ENCODE measurements at regions not wholly inside any gene's neighbourhood (a gene's known extent, or its start where the extent isn't known, plus 50 kb on each side); places are given as distances from the start of the nearest gene placed in this dataset.

DNA sequence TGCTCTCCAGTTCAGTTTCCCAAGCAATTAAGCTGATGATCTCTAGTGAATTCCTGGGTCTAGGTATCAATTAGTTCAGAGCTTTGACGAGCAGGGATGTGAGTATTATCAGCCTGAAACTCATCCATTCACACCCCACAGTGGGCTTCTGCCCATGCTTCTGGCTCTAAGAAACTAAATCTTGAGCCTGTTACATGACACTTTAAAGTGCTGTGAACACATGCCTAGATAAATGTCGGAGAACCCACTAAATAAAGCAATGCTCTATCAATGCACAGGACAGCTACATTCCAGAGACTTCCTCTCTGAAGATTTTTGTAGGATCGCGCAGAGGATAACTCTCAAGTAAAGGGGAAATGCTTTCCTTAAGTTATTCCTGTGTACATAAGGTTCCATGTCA, 356.5 kb upstream of the TNP1 start:
- no peak for DNase-seq

DNA sequence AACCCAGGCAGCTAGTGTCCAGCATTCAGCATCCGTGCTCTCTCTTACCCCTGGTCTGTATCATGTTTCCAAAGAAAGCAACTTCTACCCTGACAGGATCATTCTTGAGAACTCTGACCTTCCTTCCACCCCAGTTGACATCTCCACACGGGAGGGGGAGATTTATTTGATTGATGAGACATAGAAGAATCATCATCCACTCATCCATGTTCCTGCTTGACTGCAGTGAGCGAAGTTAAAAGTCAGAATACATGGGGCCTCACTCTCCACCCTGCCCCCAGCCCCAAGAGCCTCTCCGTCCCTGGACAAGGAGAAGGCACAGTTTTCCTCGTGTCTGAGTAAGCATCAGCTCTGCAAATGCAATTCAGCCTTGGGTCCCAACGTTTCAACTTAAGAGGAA, 356.0 kb upstream of the TNP1 start:
- DNase-seq = no peak

DNA sequence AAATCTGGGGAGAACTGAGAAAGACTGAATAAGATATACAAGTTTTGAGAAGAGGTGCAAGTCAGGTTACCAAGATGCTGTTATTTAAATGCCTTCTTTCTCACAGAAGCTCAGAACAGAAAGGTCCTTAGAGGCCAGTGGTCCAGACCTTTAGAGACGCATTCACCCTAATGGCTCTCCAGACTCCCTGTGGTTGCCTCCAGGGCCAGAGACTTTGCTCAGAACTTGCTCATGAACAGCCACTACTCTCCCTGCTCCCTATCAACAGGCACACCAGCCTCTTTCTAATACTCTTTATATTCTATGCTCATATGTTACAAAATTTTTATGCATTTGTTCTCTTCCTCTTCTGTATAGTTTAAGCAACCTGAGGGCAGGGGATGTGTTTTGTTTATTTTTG, 349.0 kb upstream of the TNP1 start:
- DNase-seq = no peak

DNA sequence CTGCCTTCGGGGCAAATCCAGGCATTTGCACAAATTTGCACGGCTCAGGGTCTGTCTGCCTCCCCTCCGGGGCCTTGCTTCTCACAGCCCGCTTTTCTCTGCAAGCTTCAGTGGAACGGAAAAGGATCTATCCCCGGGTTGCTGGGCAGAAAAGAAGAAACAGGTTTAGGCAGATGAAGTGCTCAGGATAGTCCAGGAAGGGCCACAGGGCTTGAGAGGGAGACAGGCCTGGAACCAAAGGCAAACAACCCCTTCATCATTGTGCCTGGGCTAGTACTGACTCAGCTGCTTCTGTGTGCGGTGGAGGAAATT, 347.8 kb upstream of the TNP1 start:
- no peak for DNase-seq

DNA sequence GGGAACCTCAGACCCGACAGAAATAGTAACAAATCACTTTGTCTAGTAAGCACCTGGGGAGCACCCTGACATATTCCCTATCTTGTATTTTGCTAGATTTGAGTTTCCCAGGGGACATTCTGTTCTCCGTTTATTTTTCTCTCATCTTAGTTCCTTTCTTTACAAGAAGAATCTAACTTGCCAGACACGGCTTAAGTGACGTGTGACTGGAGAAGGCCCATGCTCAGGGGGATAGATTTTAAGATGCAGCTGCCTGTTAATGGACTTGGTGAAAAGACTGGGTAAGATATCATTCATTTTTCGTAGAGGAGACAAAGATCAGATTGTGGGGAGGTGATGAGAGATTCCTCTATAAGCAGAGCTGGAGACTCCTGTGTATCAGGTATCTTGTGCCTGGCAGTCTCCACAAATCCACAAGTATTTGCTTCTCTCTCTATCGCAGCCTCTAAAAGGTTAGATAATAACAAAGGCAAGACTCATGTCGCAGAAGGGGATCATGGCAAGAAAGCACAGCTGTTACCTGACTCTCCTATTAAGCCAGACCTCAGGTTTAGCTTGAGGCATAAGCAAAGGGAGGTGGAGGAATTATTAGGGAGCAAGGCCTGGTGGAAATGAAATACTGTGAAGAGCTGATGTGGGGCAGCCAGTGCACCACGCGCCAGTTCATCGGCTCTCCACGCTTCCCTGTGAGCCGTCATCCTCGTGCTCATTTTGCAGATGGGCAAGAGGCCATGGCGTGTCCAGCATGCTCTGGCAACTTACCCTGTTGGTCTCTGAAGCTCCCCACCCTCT, 347.2 kb upstream of the TNP1 start:
- DNase-seq = no peak

DNA sequence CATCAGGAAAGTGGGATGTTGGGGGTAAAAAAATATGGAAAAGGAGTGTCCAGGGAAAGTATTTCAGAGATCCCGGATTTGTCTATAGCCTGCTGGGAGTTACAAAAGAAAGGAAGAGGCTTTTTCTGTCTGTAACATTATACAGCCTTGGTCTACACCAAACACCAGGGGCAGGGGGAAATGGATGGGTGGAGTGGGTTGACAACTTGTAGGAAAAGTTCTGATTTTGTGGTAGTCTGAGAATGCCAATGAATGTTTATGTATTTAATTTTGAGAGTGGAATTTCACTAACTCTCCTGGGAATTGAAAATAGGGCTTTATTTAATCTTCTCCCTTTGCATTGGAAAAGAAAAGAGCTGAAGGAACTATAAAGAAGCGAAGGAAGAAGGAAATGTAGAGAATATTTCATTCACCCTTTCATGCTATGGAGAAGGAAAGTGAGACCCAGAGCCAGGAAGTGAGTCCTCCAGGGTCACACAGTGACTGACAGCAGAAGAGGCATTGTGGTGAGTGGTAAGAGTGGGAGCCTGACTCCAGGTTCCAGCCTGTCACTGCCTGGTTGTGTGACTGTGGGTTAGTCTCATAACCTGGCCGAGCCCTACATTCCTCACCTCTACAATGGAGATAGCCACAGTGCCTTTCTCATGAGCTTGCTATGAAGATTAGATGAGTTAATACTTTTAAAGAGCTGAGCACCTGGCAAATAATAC, 346.3 kb upstream of the TNP1 start:
- DNase-seq = no peak

DNA sequence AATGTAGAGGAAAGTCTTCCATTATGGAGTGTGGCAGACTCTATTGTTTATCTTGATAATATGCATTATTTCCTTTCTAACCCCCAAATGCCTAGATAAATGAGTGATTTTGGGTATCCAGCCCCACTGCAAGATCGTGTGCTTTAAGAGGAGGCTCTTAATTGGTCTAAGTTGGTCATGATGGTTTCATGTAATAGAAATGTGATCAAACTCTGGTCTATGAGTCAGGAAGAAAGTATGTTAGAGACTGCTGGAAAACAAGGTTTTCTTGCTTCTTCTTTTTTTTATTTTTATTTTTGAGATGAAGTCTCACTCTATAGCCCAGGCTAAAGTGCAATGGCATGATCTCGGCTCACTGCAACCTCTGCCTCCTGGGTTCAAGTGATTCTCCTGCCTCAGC, 344.5 kb upstream of the TNP1 start:
- no peak for DNase-seq

DNA sequence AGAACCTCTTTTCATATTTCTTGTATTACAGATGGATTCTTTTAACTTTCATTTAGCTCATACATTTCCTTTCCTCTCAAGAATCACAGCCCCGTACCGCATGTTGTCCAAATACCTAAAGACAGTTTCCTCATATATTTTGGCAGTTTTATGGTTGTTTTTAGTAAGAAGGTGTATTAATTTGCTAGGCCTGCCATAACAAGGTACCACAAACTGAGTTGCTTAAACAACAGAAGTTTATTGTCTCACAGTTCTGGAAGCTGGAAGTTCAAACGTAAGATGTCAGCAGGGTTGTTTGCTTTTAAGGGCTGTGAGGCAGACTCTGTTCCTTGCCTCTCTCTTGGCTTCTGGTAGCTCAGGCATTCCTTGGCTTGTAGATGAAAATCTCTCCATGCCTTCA, 343.2 kb upstream of the TNP1 start:
- DNase-seq = no peak

DNA sequence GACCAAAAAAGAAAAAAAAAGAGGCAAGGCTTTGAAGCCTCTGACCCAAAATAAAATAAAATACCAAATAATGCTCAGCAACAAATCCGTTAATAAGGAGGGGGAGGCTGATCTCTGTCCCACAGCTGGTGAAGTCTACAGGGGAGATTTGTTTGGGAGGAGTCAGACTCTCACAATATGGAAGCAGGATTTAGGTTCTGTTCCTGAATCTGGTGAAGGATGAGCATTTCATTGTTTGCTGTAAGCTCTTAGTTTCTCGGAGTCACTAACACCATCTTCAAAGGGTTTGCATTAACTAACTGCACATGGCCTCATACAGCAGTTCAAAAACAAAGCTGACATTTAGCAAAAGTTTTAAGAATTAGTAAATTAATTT, 339.4 kb upstream of the TNP1 start:
- no peak for DNase-seq

DNA sequence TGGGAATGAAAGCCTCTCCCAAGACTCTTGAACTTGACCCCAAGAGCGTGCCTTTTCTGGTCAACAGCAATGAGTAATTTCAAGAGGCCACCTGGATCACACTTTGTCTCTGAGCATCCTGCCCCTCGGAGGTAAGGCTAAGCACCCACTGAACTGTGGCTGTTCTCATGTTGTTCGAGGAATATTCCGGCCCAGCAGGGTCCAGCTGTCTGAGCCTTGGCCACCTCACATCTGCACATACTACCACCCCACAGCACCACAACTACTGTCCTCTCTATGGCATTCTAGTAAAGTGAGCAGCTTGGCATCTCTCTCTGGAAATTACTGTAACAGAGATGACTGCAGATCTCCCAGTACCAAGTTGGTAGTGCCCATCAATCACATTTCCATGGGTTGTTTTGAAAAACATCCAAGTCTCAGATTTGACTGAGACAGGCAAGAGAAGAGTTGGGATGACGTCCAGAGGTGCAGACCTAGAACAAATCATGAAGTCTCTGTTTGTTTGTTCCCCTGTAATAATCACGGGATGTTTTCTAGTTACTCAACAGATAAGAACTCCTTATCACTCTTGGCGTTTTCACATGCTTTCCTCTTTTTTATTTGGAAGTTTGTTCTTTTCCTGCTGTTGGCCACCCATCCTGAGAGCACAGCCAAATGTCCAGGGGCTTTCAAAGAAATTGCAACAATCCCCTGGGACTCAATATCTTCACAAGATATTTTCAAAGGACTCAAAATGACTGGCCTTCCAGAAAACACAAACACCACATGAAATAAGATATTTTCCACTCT, 336.0 kb upstream of the TNP1 start:
- no peak for DNase-seq

DNA sequence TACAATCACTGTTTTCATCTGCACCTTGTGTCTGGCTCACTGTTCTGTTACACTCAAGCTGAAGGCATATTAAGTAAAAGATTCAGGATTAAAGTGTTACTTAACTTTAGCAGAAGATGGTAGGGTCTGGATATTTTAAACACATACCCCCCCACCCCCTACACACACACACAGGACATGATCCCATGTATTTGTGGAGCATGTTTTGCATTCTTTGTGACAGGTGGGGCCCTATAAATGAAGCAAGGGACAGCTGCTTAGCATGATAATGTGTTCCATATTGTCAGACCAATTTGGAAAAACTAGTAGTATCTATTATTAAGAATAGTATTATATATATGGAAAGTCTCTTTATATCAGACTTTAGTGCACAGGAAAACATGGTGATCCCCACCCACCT, 335.2 kb upstream of the TNP1 start:
- no peak for DNase-seq

DNA sequence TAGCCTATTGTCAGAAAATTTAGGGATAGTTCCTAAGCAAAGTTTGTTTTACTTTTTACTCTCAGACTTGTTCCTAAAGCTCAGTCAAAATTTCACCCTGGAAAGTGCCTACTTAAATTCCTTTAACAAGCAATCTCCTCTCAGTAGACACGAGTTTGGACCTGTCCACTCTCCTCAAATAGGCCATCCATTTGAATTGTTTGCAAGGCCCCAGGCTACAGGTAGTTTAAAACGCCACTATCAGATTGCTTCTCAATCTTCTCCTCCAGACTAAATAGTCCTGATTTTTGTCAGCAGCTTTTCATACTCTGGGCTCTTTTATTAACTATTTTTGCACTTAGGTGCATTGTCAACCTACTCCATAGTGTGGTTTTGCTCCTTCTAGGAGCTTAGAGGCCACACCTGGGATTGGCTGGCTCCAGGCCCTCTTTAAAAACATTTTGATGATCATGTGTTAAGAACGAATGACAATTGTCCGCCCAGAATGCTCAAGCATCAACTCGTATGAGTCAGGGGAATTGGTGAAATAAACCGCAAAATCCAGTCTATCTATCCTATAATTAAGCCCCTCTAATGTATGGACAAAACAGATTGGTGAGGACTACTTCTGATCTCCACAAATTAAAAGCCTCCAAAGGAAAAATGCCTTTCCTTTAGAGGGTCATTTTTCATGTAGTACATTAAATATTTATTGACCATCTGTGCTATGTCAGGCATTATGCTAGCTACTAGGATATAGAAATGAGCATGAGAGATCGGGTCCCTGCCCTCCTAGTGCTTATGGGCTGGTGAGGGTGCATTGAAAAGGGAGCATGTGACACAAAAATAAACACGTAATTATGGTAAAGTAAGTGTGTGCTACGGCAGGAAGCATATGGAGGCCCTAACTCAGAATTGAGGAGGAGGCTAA, 333.8 kb upstream of the TNP1 start:
- DNase-seq = no peak

DNA sequence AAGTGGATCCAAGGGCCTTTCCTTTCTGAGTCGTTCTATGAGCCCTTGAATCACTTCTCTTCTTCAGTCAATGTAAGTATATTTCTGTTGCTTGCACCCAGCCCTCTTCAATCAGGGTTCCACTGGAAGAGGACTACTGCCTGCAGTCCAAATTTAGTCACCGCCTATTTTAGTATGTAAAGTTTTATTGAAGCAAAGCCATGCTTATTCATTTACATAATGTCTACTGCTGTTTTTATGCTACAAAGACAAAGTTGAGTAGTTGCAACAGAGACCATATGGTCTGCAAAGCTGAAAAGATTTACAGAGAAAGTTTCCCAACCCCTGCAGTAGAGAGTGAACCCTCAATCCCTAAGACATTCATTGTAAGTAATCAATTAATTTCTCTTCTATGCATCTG, 332.5 kb upstream of the TNP1 start:
- no peak for DNase-seq

DNA sequence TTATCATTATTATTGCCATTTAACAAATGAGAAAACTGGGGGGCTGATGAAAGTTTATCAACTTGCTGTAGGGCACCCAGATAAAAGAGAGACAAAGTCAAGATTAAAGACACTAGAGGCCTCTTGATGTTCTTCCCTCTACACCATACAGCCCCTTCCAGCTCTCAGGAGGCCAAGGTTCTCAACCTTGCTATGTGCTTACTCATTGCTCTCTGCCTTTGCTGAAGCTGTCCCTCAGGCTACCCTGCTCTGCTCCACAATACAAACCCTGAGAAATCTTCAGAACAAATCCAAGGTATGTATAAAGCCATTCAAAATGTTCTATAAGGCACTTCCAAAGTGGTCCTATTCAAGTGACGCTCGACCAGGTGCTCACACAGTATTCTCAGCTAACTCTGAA, 329.9 kb upstream of the TNP1 start:
- no peak for DNase-seq

DNA sequence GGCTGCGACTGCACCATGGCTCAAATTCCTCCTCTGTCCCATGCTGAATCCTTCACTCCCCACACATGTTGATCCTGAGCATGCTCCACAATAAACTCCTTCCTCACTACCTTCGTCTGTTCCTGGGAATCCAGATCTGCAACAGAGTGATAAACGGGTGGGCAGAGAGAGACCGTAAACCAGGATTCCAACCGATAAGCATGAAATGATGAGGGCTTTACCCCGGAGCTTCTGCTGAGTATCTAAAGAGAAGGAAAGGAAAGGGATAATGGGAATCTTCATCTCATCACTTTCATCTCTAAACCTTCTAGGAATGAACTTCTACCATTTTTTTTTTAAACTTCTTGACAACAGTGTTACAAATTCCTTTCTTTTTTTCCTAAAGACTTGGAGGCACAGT, 329.3 kb upstream of the TNP1 start:
- DNase-seq = no peak

DNA sequence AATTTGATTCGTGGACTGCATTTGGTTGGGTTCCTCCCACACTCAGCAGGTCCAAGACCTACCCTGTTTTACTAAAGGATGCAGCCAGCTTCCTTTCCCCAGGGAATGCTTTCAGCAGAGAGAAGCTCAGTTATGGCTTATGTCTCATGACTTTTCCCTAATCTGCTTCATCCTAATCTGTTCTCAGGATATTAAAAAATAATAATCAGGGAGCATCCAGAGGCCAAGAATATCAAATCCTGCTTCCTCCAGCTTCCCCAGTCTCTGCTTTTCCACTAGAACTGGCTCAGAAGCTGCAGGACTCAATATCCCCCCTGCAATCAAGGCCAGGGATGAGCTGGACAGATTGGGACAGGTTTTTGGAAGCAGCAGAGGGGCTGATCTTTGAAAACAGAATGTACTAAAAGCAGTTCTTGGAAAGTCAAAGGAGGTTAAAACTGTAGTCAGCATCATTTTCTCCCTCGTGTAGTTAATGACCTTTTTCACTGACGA, 326.9 kb upstream of the TNP1 start:
- DNase-seq = no peak

DNA sequence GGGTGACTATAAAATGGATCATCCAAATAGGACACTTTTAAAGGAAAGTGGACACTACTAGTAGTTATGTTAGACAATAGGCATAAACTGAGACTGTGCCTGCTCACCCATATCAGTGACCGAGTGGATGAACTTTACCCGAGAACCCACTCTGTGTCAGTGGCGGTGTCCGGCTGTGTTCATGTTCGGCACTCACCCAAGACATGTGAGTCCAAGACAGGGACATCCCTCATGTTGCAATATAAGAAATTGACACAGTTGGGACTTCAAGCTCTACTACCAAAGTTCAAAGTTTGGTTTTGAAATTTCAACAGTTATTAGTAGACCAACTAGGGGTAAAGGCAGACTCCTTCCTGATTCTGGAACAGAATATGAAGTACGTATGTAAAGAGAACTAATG, 326.3 kb upstream of the TNP1 start:
- no peak for DNase-seq

DNA sequence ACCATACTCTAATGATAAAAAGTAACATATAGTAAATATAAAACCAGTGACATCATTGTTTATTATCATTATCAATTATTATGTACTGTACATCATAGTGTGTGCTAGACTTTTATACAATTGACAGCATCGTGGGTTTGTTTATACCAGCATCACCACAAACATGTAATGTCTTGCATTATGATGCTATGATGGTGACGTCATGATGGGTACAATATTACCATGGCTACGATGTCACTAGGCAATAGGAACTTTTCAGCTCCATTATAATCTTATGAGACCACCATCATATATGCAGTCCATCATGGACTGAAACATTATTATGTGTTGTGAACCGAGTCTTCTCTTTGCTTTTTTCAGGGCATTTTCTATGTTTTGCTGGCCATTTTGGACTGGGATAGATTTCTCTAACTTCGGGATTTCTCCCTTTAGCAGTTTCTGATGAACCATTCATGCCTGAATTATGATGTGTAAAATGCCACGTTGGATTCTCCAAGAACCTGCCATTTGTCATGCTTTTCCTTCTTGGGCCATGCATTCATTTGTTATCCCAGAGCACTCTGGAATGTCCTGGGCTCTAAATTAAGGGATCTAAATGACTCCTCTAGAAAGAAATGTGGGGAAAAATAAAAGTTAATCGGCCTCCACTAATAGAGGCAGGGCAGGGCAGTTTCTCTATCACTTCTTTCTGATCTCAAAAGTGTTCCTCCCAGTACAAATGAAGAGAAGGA, 325.6 kb upstream of the TNP1 start:
- no peak for DNase-seq

DNA sequence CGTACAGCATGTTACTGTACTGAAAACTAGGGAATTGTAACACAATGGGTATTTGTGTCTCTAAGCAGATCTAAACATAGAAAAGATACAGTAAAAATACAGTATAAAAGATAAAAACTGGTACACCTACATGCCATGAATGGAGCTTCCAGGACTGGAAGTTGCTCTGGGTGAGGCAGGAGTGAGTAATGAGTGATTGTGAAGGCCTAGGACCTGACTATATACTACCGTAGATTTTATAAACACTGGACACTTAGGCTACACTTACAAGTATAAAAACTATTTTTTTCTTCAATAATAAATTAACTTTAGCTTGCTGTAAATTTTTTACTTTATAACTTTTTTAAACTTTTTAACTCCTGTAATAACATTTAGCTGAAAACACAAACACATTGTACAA, 324.4 kb upstream of the TNP1 start:
- DNase-seq = no peak

DNA sequence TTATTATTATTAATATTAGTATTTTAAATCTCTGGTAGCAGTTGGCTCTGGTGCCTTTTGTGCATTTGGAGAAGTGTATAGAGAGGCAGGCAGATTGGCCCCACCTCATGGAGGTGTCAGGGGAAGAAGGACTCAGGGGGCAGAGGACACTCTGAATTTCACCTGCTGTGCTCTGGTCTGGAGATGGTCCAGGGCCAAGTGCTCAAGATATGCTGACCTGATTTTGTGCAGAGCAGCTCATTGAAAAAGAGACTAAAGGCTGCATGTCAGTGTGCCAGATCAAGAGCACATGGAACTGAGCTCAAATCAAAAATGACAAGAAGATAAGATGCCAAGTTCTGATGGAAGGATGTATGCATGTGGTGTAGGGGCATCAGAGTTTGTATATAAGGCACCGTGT, 323.6 kb upstream of the TNP1 start:
- no peak for DNase-seq

DNA sequence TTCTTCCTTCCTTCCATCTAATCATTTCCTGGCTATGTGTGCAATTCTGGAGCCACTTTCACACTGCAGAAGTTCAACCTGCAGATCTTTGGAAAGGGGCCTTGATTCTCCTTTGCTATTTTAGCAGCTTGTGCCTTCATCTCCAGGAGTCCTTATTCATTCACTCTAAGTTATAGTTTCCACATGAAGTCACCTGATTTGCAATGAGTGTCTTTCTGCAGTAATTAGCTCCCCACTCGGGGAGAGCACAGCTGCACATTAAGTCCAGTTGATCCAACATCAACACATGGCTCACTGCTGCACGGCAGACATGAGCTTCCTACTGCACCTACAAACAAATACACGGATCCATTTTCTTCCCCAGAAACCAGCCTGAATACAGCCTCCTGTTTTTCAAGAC, 323.1 kb upstream of the TNP1 start:
- no peak for DNase-seq

DNA sequence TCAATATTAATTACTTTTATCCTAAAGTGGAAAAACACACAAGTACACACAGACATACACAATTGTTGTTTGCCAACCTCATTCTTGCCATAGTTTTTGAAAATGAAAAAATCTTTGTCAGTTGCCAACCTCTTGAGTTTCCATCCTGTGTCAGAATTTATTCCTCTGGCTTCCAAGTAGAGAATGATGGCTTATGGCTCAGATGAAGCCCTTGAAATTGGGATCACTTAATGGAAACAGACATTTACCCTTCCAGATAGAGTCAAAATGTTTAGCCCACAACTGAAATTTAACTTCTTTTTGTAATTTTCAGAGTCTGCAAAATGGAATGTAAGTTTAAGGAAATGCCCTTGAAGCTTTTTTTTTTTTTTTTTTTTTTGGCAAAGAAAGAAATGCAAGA, 321.6 kb upstream of the TNP1 start:
- DNase-seq = no peak

Measured in NCI-H1048 (cell line).